Endothelial cell (in vitro differentiated cells): ENCODE measurements at regions not wholly inside any gene's neighbourhood (a gene's known extent, or its start where the extent isn't known, plus 50 kb on each side); places are given as distances from the start of the nearest gene placed in this dataset.

Experiments used
- DNase-seq: peaks from one replicate; pipeline ENCODE4 v3.0.0; 2021; ENCODE audit warnings: low spot score
- H3K27ac Mint-ChIP-seq: one replicate; pipeline ENCODE4 v1.8.0; 2021; ENCODE audit warnings: mixed read lengths, inconsistent platforms; ENCODE audit not compliant: unreplicated experiment
- H3K27me3 Mint-ChIP-seq: one replicate; pipeline ENCODE4 v1.8.0; 2021; ENCODE audit warnings: mild to moderate bottlenecking, moderate library complexity, mixed read lengths, inconsistent platforms; ENCODE audit not compliant: unreplicated experiment
- H3K36me3 Mint-ChIP-seq: one replicate; pipeline ENCODE4 v1.8.0; 2021; ENCODE audit warnings: mild to moderate bottlenecking, low read depth, mixed read lengths, inconsistent platforms; ENCODE audit not compliant: unreplicated experiment
- H3K4me1 Mint-ChIP-seq: one replicate; pipeline ENCODE4 v1.8.0; 2021; ENCODE audit warnings: mild to moderate bottlenecking, mixed read lengths, inconsistent platforms; ENCODE audit not compliant: unreplicated experiment
- H3K4me3 Mint-ChIP-seq: one replicate; pipeline ENCODE4 v1.8.0; 2021; ENCODE audit warnings: mild to moderate bottlenecking, mixed read lengths, inconsistent platforms; ENCODE audit not compliant: unreplicated experiment
- H3K9me3 Mint-ChIP-seq: one replicate; pipeline ENCODE4 v1.8.0; 2021; ENCODE audit warnings: mixed read lengths, inconsistent platforms; ENCODE audit not compliant: unreplicated experiment
- TF ChIP-seq, protein P1 (sequence below): fragments of 200-600 bp; sonication (generic); IDR thresholded peaks from one replicate; pipeline ENCODE4 v1.5.0; 2021; ENCODE audit warnings: antibody characterized with exemption; ENCODE audit not compliant: unreplicated experiment

DNA sequence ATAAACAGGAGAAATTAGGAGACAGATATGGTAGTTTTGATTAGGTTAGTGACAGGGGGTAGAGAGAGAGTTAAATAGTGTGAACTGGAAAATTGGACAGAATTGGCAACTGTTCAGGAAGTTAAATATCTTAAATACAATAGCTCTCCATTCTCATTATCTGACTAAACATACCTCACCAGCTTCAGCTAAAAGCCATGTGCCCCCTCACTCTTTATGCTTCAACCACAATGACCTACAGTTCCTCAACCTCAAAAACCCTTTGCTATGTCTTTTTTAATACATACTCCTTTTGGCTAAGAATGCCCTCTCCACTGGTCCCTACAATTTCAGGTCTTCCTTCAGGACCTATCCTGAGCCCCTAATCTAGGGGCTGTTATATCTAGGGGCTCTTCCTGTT is 740.2 kb upstream of the ZEB2 start:
- Mint-ChIP-seq H3K9me3 (no peaks in the 10 kb centered on the region), H3K36me3 (no peaks in the 10 kb centered on the region), H3K4me1 (no peaks in the 10 kb centered on the region), H3K27ac (no peak overlapping the region), H3K27me3 (peaks cover 2% of the 10 kb centered on the region), H3K4me3 (no peak overlapping the region)
- DNase-seq: no peak
- TF ChIP-seq, protein P1, sequence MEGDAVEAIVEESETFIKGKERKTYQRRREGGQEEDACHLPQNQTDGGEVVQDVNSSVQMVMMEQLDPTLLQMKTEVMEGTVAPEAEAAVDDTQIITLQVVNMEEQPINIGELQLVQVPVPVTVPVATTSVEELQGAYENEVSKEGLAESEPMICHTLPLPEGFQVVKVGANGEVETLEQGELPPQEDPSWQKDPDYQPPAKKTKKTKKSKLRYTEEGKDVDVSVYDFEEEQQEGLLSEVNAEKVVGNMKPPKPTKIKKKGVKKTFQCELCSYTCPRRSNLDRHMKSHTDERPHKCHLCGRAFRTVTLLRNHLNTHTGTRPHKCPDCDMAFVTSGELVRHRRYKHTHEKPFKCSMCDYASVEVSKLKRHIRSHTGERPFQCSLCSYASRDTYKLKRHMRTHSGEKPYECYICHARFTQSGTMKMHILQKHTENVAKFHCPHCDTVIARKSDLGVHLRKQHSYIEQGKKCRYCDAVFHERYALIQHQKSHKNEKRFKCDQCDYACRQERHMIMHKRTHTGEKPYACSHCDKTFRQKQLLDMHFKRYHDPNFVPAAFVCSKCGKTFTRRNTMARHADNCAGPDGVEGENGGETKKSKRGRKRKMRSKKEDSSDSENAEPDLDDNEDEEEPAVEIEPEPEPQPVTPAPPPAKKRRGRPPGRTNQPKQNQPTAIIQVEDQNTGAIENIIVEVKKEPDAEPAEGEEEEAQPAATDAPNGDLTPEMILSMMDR: no peak

GRCh38 chr2:145258903-145259579 is 739.1 kb upstream of the ZEB2 start:
- Mint-ChIP-seq H3K36me3 (no peaks in the 10 kb centered on the region), H3K27me3 (peaks cover 2% of the 10 kb centered on the region)
- DNase-seq: no peak

DNA sequence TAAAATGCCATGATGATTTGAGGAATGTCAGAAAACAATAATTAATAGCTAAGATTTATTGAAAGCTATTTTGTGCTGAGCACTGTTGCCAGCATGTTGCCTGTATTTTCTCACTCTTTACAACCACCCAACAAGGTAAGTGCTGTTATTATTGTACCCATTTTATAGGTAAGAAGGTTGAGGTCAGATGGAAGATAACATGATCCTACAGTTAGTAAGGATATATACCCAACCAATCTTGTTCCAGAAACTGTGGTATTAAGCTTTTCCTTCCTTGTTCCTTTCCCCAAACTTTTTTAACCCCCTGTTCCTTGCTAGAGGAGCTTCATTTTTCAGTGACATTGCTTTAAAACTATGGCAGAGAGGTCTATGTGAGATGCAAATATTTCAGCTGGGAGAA is 738.0 kb upstream of the ZEB2 start:
- TF ChIP-seq, protein P1: no peak
- H3K27ac Mint-ChIP-seq: no peak overlapping the region
- peaks cover 2% of the 10 kb centered on the region for H3K27me3 Mint-ChIP-seq
- no peaks in the 10 kb centered on the region for H3K36me3 Mint-ChIP-seq
- H3K9me3 Mint-ChIP-seq: no peaks in the 10 kb centered on the region
- no peak for DNase-seq
- no peak overlapping the region for H3K4me3 Mint-ChIP-seq
- H3K4me1 Mint-ChIP-seq: no peaks in the 10 kb centered on the region

More at GRCh38 chr2:145258903-145259579, 739.1 kb upstream of the ZEB2 start:
- Mint-ChIP-seq H3K4me3 (no peak overlapping the region), H3K9me3 (no peaks in the 10 kb centered on the region), H3K4me1 (no peaks in the 10 kb centered on the region), H3K27ac (no peak overlapping the region)
- TF ChIP-seq, protein P1: no peak

DNA sequence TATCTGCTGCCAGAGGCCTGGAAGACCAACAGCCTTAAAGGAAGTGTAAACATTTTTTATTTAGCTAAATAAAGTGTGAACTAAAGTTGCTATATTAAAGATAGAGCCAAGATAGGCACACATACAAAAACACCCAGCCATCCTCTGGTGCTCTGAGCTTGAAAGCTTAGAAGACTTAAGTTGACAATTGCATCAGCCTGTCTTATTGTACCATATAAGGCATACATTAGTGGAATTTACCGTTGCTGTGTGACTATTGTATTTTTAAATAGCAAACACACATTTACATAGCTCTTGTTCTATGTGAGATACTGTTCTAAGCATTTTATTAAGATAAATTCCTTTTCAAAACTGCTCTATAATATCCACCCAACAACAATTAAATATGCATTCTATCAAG is 736.6 kb upstream of the ZEB2 start:
- H3K36me3 Mint-ChIP-seq: no peaks in the 10 kb centered on the region
- H3K4me3 Mint-ChIP-seq: no peak overlapping the region
- H3K4me1 Mint-ChIP-seq: no peaks in the 10 kb centered on the region
- TF ChIP-seq, protein P1: no peak
- H3K9me3 Mint-ChIP-seq: no peaks in the 10 kb centered on the region
- DNase-seq: no peak
- peaks cover 2% of the 10 kb centered on the region for H3K27me3 Mint-ChIP-seq
- H3K27ac Mint-ChIP-seq: no peak overlapping the region

- peaks cover 2% of the 10 kb centered on the region for H3K27me3 Mint-ChIP-seq
- no peaks in the 10 kb centered on the region for H3K36me3 Mint-ChIP-seq
- H3K4me1 Mint-ChIP-seq: no peaks in the 10 kb centered on the region
- DNase-seq: no peak
- H3K27ac Mint-ChIP-seq: no peak overlapping the region
- no peak overlapping the region for H3K4me3 Mint-ChIP-seq
- TF ChIP-seq, protein P1: no peak
- no peaks in the 10 kb centered on the region for H3K9me3 Mint-ChIP-seq
Measured at GRCh38 chr2:145254291-145254690, 734.4 kb upstream of the ZEB2 start.
